ENCODE measurements at regions not wholly inside any gene's neighbourhood (a gene's known extent, or its start where the extent isn't known, plus 50 kb on each side); places are given as distances from the start of the nearest gene placed in this dataset.
"Not testable (repeated sequence)": the region's sequence is repeated elsewhere in the genome, so short reads cannot be mapped to it uniquely, and the experiment has no call there.

- no peak for DNase-seq (ENCODE audit: low read depth in 2 of 2)
These were observed 1023.5 kb upstream of the CELF2 start for GRCh38 chr10:9994131-9994530.

GRCh38 chr10:9999627-10000026 is 1018.0 kb upstream of the CELF2 start:
- no peak for DNase-seq (ENCODE audit: low read depth in 2 of 2)

- no peak for DNase-seq (ENCODE audit: low read depth in 2 of 2)
These were observed 1009.7 kb upstream of the CELF2 start for GRCh38 chr10:10007957-10008356.

DNA sequence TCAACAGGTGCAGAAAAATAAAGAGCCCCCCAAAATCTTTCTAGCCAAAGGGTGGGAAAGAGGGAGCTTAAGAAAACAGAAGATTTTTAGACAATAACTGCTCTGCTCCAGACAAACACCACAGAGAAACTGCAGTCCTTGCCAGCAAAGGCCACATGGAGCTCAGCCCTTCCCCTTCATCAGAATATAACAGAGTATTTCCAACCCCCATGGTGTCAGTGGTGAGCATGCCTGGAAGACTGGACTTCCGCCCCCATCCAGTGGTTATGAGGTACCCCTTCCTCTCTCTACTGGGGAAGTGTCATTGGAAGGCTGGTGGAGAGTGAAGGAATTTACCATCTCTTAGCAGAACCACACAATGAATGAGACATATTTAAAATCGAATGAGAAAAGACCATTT is 1007.3 kb upstream of the CELF2 start:
- no peak for DNase-seq (ENCODE audit: low read depth in 2 of 2)

DNA sequence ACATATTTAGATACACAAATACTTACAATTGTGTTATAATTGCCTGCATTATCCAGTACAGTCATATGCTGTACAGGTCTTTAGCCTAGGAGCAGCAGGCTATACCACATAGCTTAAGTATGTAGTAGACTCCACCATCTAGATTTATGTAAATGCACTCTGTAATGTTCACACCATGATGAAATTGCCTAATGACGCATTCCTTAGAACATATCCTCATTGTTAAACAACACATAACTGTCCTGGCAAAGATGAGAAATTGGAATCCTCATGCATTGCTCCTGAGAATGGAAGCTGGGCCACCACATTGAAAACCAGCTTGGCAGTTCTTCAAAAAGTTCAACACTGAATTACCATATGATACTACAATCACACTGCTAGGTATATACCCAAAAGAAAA is 1002.8 kb upstream of the CELF2 start:
- DNase-seq (ENCODE audit: low read depth in 2 of 2): no peak

DNA sequence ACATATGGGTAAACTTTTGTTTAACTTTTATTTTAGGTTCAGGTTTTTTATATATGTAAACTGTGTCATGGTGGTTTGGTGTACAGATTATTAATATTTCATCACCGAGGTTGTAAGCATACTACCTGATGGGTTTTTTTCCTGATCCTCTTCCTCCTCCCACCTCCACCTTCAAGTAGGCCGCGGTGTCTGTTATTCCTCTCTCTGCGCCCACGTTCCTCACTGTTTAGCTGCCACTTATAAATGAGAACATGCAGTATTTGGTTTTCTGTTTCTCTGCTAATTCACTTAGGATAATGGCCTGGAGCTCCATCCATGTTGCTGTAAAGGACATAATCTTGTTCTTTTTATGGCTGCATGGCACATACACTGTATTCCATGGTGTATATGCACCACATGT is 1000.0 kb upstream of the CELF2 start:
- DNase-seq (ENCODE audit: low read depth in 2 of 2): no peak

DNA sequence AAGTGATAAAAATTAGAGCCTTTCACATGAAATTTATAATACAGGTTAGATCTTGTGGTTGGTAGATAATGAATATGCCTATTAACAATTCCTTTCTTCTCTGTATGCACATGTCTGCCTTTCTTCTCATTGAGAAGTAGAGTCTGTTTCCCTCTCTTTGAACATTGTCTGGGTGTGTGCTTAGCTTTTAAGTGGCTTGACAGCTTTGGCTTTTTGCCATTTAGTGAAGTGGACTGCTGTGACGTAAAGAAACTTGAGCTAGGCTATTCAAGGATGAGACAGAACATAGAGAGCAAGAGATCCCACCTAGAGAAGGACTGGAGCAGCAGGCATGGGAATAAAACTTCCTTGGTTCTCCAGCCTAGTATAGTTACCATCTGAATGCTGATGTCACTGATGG is 996.7 kb upstream of the CELF2 start:
- DNase-seq (ENCODE audit: low read depth in 2 of 2): no peak

- no peak for DNase-seq (ENCODE audit: low read depth in 2 of 2)
These were observed 984.7 kb upstream of the CELF2 start for GRCh38 chr10:10032991-10033390.

DNA sequence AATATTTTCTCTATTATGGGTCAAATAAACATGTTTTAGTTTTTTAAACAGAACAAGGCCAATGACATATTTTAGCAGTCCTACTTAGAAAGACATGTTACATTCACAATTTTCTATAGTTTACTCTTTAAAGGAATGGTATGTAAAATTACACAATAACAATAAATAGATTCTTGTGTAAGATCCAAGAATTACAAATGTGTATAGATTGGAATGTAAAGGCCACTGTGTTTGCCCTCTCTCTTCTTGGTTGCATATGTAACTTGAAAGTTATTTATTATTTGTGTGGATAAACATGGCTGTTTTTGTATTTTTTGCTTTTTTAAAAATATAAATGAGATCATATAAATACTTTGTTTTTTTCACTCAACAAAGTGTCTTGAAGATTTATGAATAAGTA is 979.3 kb upstream of the CELF2 start:
- no peak for DNase-seq (ENCODE audit: low read depth in 2 of 2)

- DNase-seq (ENCODE audit: low read depth in 2 of 2): no peak
These were observed 978.1 kb upstream of the CELF2 start for GRCh38 chr10:10039595-10039994.

- no peak for DNase-seq (ENCODE audit: low read depth in 2 of 2)
These were observed 974.6 kb upstream of the CELF2 start for GRCh38 chr10:10043083-10043482.

- DNase-seq (ENCODE audit: low read depth in 2 of 2): no peak
These were observed 972.5 kb upstream of the CELF2 start for GRCh38 chr10:10044922-10045764.

DNA sequence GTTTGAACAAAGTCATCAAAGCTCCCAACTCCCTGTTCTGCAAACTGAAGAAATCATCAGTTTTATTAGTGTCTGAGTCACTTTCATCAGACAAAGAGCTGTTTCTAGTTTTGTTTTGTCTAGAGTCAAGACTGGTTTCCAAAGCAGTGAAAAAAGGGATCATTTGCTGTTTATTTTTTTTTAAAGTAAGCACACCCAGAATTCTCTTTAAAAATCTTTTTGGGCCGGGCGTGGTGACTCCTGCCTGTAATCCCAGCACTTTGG is 972.0 kb upstream of the CELF2 start:
- no peak for DNase-seq (ENCODE audit: low read depth in 2 of 2)

DNA sequence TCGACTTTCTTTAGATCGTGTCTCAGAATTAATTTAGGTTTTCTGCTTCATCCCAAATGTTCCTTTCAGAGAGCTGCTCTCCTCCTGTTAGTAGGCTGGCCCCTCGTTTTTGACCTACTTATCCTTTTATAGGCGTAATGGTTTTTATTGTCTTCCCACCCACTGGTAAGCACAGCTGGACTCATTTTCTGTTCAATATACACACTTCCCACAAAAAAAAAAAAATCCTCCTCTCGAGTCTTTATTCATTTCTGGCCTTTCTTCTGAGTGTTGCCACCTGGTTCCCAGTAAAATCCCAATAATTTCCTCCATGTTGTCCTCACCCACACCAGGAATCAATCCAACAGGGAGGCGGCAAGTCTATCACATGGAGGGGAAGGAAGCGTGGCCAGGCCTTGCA is 970.2 kb upstream of the CELF2 start:
- DNase-seq (ENCODE audit: low read depth in 2 of 2): no peak

GRCh38 chr10:10053051-10053450 is 964.6 kb upstream of the CELF2 start:
- no peak for DNase-seq (ENCODE audit: low read depth in 2 of 2)

GRCh38 chr10:10054466-10054865 is 963.2 kb upstream of the CELF2 start:
- DNase-seq (ENCODE audit: low read depth in 2 of 2): no peak

DNA sequence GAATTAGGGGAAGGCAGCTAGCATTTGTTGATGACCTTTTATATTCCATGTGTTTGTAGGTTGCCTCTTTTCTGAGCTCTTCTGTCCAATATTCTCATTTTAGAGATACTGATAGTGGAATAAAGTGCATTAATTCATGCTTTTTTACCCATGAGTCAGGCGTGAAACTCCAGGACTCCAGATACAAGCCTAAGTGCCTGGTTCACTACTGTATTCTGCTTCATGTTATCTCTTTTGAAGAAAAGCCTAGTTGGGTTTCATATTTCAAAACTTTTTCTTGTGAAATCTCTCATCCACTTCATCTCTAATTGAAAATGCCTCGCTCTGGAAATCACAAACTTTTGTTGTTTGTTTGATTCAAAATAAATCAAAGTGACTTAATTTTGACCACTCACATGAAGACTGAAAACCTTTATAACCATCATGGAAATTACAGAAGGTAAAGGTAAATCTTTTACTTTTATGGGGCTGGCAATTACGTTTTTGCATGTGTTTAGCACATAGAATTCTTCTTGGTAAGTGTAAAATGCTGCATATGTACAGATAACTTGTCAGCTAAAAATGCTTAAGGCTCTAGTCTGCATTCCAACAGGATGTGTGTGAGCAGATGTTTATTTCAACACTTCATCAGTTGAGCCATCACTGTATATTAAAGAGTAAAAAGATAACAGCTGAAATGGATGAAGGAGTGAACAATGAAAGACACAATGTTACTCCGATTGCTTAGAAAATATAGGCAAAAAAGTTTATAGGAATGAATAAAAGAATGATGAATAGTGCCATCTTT is 961.8 kb upstream of the CELF2 start:
- no peak for DNase-seq (ENCODE audit: low read depth in 2 of 2)

GRCh38 chr10:10056961-10057360 is 960.7 kb upstream of the CELF2 start:
- DNase-seq (ENCODE audit: low read depth in 2 of 2): no peak

DNA sequence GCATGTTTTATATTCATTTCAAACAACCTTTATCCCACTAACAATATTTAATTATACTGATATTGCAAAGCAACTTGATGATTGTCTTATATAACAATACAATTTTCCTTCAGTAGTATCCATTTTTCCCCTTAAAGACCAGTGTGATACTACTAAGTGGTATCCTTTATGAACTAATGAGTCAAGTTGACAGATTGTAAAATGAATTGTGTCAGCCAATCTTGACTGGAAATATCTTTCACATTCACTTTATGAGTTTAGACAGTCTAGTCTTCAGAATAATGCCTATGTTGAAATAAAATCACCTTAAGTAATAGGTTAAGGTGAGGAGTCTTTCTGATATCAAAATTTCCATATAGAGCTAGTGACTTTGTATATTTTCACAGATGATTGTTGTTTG is 950.0 kb upstream of the CELF2 start:
- DNase-seq (ENCODE audit: low read depth in 2 of 2): no peak

GRCh38 chr10:10074847-10075246 is 942.8 kb upstream of the CELF2 start:
- not testable (repeated sequence) for DNase-seq (ENCODE audit: low read depth in 2 of 2)

DNA sequence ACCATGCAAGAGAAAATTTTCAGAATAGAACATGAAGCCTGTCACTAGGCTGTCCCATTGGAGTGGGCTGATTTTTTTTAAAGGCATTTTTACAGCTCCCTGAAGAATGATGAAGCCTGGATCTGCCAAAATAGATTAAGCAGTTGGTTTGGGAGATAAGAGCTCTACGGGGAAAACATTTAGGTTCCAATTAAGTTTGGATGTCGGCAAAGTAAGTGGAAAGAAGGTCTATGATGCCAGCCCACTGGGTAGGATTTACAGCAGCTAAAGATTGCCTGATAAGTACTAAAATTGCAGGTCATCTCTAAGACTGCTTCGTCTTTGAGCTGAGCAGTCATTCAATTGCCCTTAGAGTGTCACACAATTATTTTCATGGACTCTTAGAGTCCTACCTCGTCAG is 939.2 kb upstream of the CELF2 start:
- no peak for DNase-seq (ENCODE audit: low read depth in 2 of 2)

DNA sequence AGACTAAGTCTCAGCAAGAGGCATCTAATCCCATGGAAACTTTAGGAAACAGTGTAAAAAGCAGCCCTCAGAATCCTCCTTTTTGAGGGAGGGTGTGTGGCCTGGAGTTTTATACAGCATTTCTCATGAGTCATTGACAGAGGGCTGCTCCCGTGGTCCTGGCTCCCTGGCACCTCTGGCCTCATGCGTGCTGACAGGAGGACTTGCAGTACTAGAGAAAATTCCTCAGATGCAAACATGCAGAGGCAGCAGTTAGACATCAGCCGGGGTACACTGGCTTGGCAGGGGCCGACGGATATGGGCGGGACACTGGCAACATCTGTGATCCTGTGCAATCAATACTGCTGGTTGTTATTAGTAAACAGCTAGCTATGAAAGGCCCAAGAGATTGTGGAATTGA is 925.1 kb upstream of the CELF2 start:
- no peak for DNase-seq (ENCODE audit: low read depth in 2 of 2)

DNA sequence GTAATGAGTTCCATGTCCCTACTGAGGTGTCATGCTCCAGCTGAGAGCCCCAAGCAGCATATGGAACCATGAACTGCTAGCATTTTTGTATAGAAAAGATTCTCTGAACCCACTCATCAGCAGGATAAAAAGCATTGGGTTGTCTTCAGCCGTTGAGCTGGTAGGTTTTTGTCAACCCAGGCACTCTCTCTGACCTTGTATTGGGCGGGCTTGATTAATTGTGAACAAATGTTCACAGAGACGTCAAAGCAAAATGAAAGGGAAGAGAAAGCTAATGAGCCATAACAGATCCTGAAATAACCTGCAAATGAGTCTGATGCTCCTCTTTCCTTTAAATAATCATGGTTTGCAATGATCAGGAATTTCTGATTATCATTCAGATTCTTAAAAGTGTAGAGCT is 924.7 kb upstream of the CELF2 start:
- DNase-seq (ENCODE audit: low read depth in 2 of 2): no peak

DNA sequence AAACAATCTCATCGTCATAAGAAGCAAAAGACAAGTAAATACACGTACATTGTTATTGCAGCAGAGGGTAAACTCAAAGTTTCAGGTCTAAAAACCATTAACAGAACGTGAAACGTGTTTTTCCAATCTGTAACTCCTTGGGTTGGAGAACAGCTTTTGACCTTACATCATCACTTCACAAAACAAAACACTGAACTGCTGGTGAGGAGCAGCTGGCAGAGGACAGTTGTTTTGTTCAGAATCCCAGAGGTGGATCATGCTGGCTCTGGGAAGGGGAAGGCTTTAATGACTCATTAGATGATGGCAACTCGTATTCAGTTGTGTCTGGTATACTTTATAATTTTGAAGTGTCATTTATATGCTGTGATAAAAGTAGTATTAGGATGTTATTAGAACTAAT is 923.0 kb upstream of the CELF2 start:
- no peak for DNase-seq (ENCODE audit: low read depth in 2 of 2)

Measured in activated CD4-positive, alpha-beta T cell treated with anti-CD3 and anti-CD28 coated beads for 24 hours (primary cell).